ENCODE measurements at regions not wholly inside any gene's neighbourhood (a gene's known extent, or its start where the extent isn't known, plus 50 kb on each side); places are given as distances from the start of the nearest gene placed in this dataset.

- WGBS (ENCODE audit: missing lambda C conversion rate) = 0% methylated on average over 1 of the region's 1 CpG
- ChIA-PET POLR2A (no interaction called here), CTCF (interaction anchor here (0.6 kb wide), 1 partner anchor 715 kb away, joined by 3 read pairs; no protein-coding TSS in a partner anchor)
- no peak overlapping the region for H3K4me2 ChIP-seq
- no peaks in the 10 kb centered on the region for H3K9me3 ChIP-seq
- DNase-seq (ENCODE audit: low read depth in 1 of 2, low spot score in 1 of 2) = no peak
- H3K4me3 ChIP-seq = no peak overlapping the region
- no peak for ATAC-seq
- FAIRE-seq = no peak
- H3K27ac ChIP-seq = no peak overlapping the region
- H3K4me1 ChIP-seq = no peaks in the 10 kb centered on the region
- TF ChIP-seq ELK1 (IDR thresholded peaks at IDR 0.05; ENCODE audit: low read depth, low read length) (no peak), KDM5A (IDR thresholded peaks at IDR 0.05) (no peak), HDAC2 (IDR thresholded peaks at IDR 0.05) (no peak), RFX5 (IDR thresholded peaks at IDR 0.05) (no peak), KDM1A (IDR thresholded peaks at IDR 0.05; ENCODE audit: low read depth) (no peak), BHLHE40 (IDR thresholded peaks at IDR 0.05; ENCODE audit: low read depth, low read length) (no peak), HOXB13 (CRISPR knock-in tag; IDR thresholded peaks at IDR 0.05; ENCODE audit: low read depth) (no peak), CTCF (IDR thresholded peaks at IDR 0.05) (no peak), CHD4 (IDR thresholded peaks at IDR 0.05; ENCODE audit: borderline replicate concordance) (no peak), EHF (CRISPR knock-in tag; IDR thresholded peaks at IDR 0.05) (no peak), MAX (IDR thresholded peaks at IDR 0.05) (no peak), NFE2L2 (conservative IDR thresholded peaks at IDR 0.05; ENCODE audit: low read length) (no peak), ZC3H11A (IDR thresholded peaks at IDR 0.05) (no peak), TFCP2L1 (CRISPR knock-in tag; IDR thresholded peaks at IDR 0.05) (no peak), HMGXB4 (CRISPR knock-in tag; IDR thresholded peaks at IDR 0.05; ENCODE audit: borderline replicate concordance) (no peak), BCL3 (IDR thresholded peaks at IDR 0.05) (no peak), EHMT2 (IDR thresholded peaks at IDR 0.05; ENCODE audit: low read depth) (no peak), CEBPB (IDR thresholded peaks at IDR 0.05) (no peak)
Observed at GRCh38 chr5:117665121-117665520, 1090.5 kb upstream of the SEMA6A start.

- Histone ChIP-seq H3K27ac (no peak overlapping the region), H3K4me2 (no peak overlapping the region), H3K4me1 (no peaks in the 10 kb centered on the region), H3K9me3 (no peaks in the 10 kb centered on the region), H3K4me3 (no peak overlapping the region)
- TF ChIP-seq JUN (IDR thresholded peaks at IDR 0.05) = no peak
- TF ChIP-seq JUNB (IDR thresholded peaks at IDR 0.05) = no peak
- TF ChIP-seq FOXS1 (CRISPR knock-in tag; IDR thresholded peaks at IDR 0.05) = no peak
- TF ChIP-seq HOXB13 (CRISPR knock-in tag; IDR thresholded peaks at IDR 0.05; ENCODE audit: low read depth) = no peak
- TF ChIP-seq BHLHE40 (IDR thresholded peaks at IDR 0.05; ENCODE audit: low read depth, low read length) = no peak
- TF ChIP-seq MYC (IDR thresholded peaks at IDR 0.05; ENCODE audit: borderline replicate concordance, low read length) = no peak
- no peak for TF ChIP-seq ATOH8 (CRISPR knock-in tag; IDR thresholded peaks at IDR 0.05; ENCODE audit: low read depth)
- no peak for TF ChIP-seq REST (IDR thresholded peaks at IDR 0.05)
- DNase-seq (ENCODE audit: low read depth in 1 of 2, low spot score in 1 of 2) = no peak
- FAIRE-seq = no peak
- WGBS (ENCODE audit: missing lambda C conversion rate) = 3% methylated on average over 2 of the region's 2 CpGs
- no peak for ATAC-seq
- ChIA-PET POLR2A (no interaction called here), CTCF (no interaction called here)
Observed at GRCh38 chr5:117662361-117662760, 1087.7 kb upstream of the SEMA6A start.
